ENCODE measurements at regions not wholly inside any gene's neighbourhood (a gene's known extent, or its start where the extent isn't known, plus 50 kb on each side); places are given as distances from the start of the nearest gene placed in this dataset.
A peak's percentile ranks its signal among the peaks of the same experiment; 100 is the strongest.
"Not testable (repeated sequence)": the region's sequence is repeated elsewhere in the genome, so short reads cannot be mapped to it uniquely, and the experiment has no call there.

- H3K79me2 ChIP-seq (ENCODE audit: low read length); H3F3A ChIP-seq (ENCODE audit: low read length, unreplicated experiment); H3K4me3 ChIP-seq (ENCODE audit: low read length); H3K9me3 ChIP-seq (ENCODE audit: low read length); H3K9me2 ChIP-seq (replicated peaks; ENCODE audit: low read length); intact Hi-C loops (cut with micrococcal nuclease); H4K20me1 ChIP-seq (ENCODE audit: low read length); H3K36me3 ChIP-seq (ENCODE audit: low read depth, low read length); H3K27me3 ChIP-seq (ENCODE audit: low read length); CTCF ChIA-PET; POLR2A ChIA-PET (ENCODE audit: unreplicated experiment); BruUV-seq (replicated peaks): not testable (repeated sequence)
- peaks cover 22% of the 10 kb centered on the region for H3K4me1 ChIP-seq (ENCODE audit: insufficient read depth, low read length)
- DNase-seq (peak; percentile 95), ATAC-seq (peak; percentile 57)
- TF ChIP-seq CTCF (conservative IDR thresholded peaks at IDR 0.05; ENCODE audit: low read depth, low read length) = peak; percentile 47
- H3K9ac ChIP-seq (ENCODE audit: low read length) = peak overlapping the region; percentile 66
- H2AFZ ChIP-seq (ENCODE audit: low read length) = peak overlapping the region; percentile 51
- peak overlapping the region; percentile 83 for H3K27ac ChIP-seq (ENCODE audit: low read length)
- H3K4me2 ChIP-seq (ENCODE audit: low read length) = peak overlapping the region; percentile 42
Observed at GRCh38 chr17:16861152-16861551, 110.8 kb downstream of the TNFRSF13B start.

GRCh38 chr17:16860467-16860866 is 111.5 kb downstream of the TNFRSF13B start:
- Histone ChIP-seq H3K9ac (ENCODE audit: low read length) (peak overlapping the region; percentile 54), H3K4me2 (ENCODE audit: low read length) (peak overlapping the region; percentile 42), H2AFZ (ENCODE audit: low read length) (peak overlapping the region; percentile 51), H3K4me1 (ENCODE audit: insufficient read depth, low read length) (peaks cover 17% of the 10 kb centered on the region), H3K27ac (ENCODE audit: low read length) (peak overlapping the region; percentile 83)
- H3K9me2 ChIP-seq (replicated peaks; ENCODE audit: low read length); H3K27me3 ChIP-seq (ENCODE audit: low read length); H3K9me3 ChIP-seq (ENCODE audit: low read length); H3K79me2 ChIP-seq (ENCODE audit: low read length); H3F3A ChIP-seq (ENCODE audit: low read length, unreplicated experiment); POLR2A ChIA-PET (ENCODE audit: unreplicated experiment); ATAC-seq; H4K20me1 ChIP-seq (ENCODE audit: low read length); BruUV-seq (replicated peaks); CTCF ChIA-PET; DNase-seq; intact Hi-C loops (cut with micrococcal nuclease); H3K36me3 ChIP-seq (ENCODE audit: low read depth, low read length); H3K4me3 ChIP-seq (ENCODE audit: low read length): not testable (repeated sequence)

GRCh38 chr17:16859515-16859914 is 112.4 kb downstream of the TNFRSF13B start:
- H3K9me2 ChIP-seq (replicated peaks; ENCODE audit: low read length); H3F3A ChIP-seq (ENCODE audit: low read length, unreplicated experiment); H3K4me2 ChIP-seq (ENCODE audit: low read length); ATAC-seq; H3K27ac ChIP-seq (ENCODE audit: low read length); H3K4me3 ChIP-seq (ENCODE audit: low read length); CTCF ChIA-PET; H4K20me1 ChIP-seq (ENCODE audit: low read length); DNase-seq; H3K36me3 ChIP-seq (ENCODE audit: low read depth, low read length); H3K27me3 ChIP-seq (ENCODE audit: low read length); H3K9me3 ChIP-seq (ENCODE audit: low read length); intact Hi-C loops (cut with micrococcal nuclease); H3K9ac ChIP-seq (ENCODE audit: low read length); H3K79me2 ChIP-seq (ENCODE audit: low read length); POLR2A ChIA-PET (ENCODE audit: unreplicated experiment); H2AFZ ChIP-seq (ENCODE audit: low read length); BruUV-seq (replicated peaks): not testable (repeated sequence)
- H3K4me1 ChIP-seq (ENCODE audit: insufficient read depth, low read length) = peaks cover 17% of the 10 kb centered on the region

GRCh38 chr17:16857746-16858145 is 114.2 kb downstream of the TNFRSF13B start:
- H3K4me2 ChIP-seq (ENCODE audit: low read length); CTCF ChIA-PET: not testable (repeated sequence)

GRCh38 chr17:16856846-16857245 is 115.1 kb downstream of the TNFRSF13B start:
- H3K36me3 ChIP-seq (ENCODE audit: low read depth, low read length); BruUV-seq (replicated peaks); H3K4me2 ChIP-seq (ENCODE audit: low read length); H3K27me3 ChIP-seq (ENCODE audit: low read length); H3K4me3 ChIP-seq (ENCODE audit: low read length); CTCF ChIA-PET; H2AFZ ChIP-seq (ENCODE audit: low read length); intact Hi-C loops (cut with micrococcal nuclease); H3K9me2 ChIP-seq (replicated peaks; ENCODE audit: low read length); ATAC-seq; POLR2A ChIA-PET (ENCODE audit: unreplicated experiment); H3F3A ChIP-seq (ENCODE audit: low read length, unreplicated experiment); H3K27ac ChIP-seq (ENCODE audit: low read length); DNase-seq; H3K9ac ChIP-seq (ENCODE audit: low read length); H3K79me2 ChIP-seq (ENCODE audit: low read length); H4K20me1 ChIP-seq (ENCODE audit: low read length); H3K9me3 ChIP-seq (ENCODE audit: low read length): not testable (repeated sequence)
- H3K4me1 ChIP-seq (ENCODE audit: insufficient read depth, low read length) = peaks cover 17% of the 10 kb centered on the region

More at GRCh38 chr17:16857746-16858145, 114.2 kb downstream of the TNFRSF13B start:
- H3K27ac ChIP-seq (ENCODE audit: low read length); H2AFZ ChIP-seq (ENCODE audit: low read length); BruUV-seq (replicated peaks); H3K9ac ChIP-seq (ENCODE audit: low read length); H3K9me3 ChIP-seq (ENCODE audit: low read length); H3K36me3 ChIP-seq (ENCODE audit: low read depth, low read length); DNase-seq; H3F3A ChIP-seq (ENCODE audit: low read length, unreplicated experiment); intact Hi-C loops (cut with micrococcal nuclease); POLR2A ChIA-PET (ENCODE audit: unreplicated experiment); H4K20me1 ChIP-seq (ENCODE audit: low read length); H3K4me3 ChIP-seq (ENCODE audit: low read length); H3K79me2 ChIP-seq (ENCODE audit: low read length); H3K9me2 ChIP-seq (replicated peaks; ENCODE audit: low read length); H3K27me3 ChIP-seq (ENCODE audit: low read length); ATAC-seq: not testable (repeated sequence)
- peaks cover 17% of the 10 kb centered on the region for H3K4me1 ChIP-seq (ENCODE audit: insufficient read depth, low read length)

- ATAC-seq; BruUV-seq (replicated peaks); H3K27me3 ChIP-seq (ENCODE audit: low read length); H3K79me2 ChIP-seq (ENCODE audit: low read length); H2AFZ ChIP-seq (ENCODE audit: low read length); POLR2A ChIA-PET (ENCODE audit: unreplicated experiment); H3K9me2 ChIP-seq (replicated peaks; ENCODE audit: low read length); H3K4me2 ChIP-seq (ENCODE audit: low read length); DNase-seq; H3K9me3 ChIP-seq (ENCODE audit: low read length); intact Hi-C loops (cut with micrococcal nuclease); CTCF ChIA-PET; H3F3A ChIP-seq (ENCODE audit: low read length, unreplicated experiment); H3K9ac ChIP-seq (ENCODE audit: low read length); H3K27ac ChIP-seq (ENCODE audit: low read length); H3K4me3 ChIP-seq (ENCODE audit: low read length); H3K36me3 ChIP-seq (ENCODE audit: low read depth, low read length); H4K20me1 ChIP-seq (ENCODE audit: low read length): not testable (repeated sequence)
- H3K4me1 ChIP-seq (ENCODE audit: insufficient read depth, low read length) = peaks cover 12% of the 10 kb centered on the region
Observed at GRCh38 chr17:16856171-16856570, 115.7 kb downstream of the TNFRSF13B start.

All from PC-3 (cell line).